GM21723 (cell line): ENCODE measurements at regions not wholly inside any gene's neighbourhood (a gene's known extent, or its start where the extent isn't known, plus 50 kb on each side); places are given as distances from the start of the nearest gene placed in this dataset.
"Not testable (repeated sequence)": the region's sequence is repeated elsewhere in the genome, so short reads cannot be mapped to it uniquely, and the experiment has no call there.

Experiments used
- ATAC-seq: cut with Tn5 transposase; IDR thresholded peaks from one replicate; pipeline ENCODE4 v1.9.1; 2021; ENCODE audit warnings: mild to moderate bottlenecking, moderate library complexity; ENCODE audit not compliant: unreplicated experiment

DNA sequence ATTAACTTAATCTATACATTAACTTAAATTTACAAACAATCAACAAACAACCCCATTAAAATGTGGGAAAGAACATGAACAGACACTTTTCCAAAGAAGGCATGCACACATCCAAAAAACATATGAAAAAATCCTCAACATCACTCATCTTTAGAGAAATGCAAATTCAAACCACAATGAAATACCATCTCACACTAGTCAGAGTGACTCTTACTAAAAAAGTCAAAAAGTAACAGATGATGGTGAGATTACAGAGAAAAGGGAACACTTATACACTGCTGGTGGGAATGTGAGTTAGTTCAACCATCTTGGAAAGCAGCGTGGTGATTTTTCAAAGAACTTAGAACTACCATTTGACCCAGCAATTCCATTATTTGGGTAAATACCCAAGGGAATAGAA, 759.2 kb upstream of the SLITRK1 start:
- no peak for ATAC-seq

DNA sequence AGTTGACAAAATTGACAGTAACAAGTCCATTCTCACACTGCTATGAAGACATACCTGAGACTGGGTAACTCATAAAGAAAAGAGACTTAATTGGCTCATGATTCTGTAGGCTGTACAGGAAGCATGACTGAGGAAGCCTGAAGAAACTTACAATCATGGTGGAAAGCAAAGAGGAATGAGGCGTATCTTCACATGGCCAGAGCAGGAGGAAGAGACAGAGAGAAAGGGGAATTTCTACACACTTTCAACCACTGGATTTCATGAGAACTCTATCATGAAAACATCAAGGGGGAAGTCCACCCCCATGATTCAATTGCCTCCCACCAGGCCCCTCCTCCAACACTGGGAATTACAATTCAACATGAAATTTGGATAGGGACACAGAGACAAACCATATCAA, 758.4 kb upstream of the SLITRK1 start:
- no peak for ATAC-seq

DNA sequence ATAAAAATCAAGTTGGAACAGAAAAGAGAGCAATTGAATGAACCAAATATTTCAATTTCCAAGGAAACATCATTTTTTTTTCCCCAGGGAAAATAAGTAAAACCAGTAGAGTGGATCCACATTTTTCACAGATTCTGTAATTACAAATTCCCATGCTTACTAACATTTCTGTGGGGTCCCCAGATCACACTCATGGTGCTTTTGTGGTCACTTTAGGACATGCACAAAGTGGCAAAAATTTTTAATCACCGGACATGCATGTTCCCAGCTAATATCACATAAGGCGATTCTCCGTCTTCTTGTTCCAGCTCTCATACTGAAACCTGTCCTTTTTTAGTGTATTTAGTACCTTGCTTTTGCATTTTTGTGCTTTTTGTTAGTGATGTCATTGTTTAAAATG, 748.2 kb upstream of the SLITRK1 start:
- ATAC-seq, result no peak

DNA sequence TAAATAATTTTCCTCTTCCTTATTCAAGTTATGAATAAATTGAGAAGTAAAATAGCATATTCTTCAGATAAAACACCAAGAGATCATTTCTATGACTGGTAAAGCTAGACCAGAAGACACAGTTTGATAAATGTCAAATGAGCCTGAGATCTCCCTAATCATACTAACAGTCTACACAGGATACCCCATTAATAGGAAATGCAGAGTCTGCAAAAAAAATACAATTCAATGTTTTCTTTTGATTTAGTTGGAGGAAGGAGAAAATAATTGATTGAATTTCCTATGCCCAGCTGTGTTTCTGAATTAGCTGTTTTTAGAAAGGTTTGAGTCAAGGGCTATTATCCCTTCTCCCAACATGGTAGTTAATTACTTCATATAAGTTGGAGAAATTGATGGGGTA, 734.6 kb upstream of the SLITRK1 start:
- no peak for ATAC-seq

DNA sequence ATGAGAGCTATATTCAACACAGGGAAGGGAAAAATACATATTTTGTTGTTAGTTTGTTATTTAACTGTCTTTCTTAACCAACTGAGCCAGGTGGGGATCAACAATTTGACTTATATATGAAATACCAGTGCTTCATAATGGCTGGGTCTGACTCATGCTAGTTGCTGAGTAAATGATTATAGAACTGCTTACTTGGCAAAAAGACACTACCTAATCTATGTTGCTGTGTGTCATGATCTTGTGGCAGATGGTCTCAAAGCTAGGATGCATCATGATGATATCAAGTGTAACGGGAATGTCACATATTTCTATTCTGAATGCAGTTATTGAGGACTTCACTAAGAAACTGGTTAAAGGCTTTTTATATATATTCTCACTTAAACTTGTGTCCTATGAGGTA, 727.4 kb upstream of the SLITRK1 start:
- ATAC-seq, result no peak

DNA sequence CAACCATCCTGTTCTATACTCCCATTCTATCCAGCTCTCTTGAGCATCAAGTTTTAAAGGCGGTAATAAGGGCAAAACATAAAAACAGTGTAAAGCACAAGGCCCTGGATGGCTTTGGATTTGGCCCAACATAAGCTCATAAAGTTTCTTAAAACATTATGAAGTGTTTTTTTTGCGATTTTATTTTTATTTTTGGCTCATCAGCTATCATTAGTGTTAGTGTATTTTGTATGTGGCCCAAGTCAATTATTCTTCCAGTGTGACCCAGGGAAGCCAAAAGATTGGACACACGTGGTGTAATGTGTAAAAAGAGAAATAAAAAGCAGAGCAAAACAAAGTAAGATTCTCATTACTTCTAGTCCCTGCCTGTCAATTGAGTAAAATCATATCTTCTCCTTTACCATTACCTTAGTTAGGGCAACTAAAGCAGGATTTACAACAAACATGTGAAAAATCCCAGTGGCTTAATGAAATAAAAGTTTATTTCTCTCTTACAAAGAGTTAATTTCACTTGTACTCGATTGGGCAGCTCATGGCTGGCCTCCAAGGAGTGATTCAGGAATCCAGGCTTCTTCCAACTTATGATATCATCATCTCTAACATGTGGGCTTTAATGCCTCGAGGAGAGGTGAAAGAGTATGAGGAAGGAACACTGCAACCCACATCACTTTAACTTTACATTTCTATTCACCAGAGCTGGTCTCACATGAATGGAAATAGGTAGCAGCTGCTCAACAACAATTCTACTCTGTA, 725.2 kb upstream of the SLITRK1 start:
- ATAC-seq, result no peak

DNA sequence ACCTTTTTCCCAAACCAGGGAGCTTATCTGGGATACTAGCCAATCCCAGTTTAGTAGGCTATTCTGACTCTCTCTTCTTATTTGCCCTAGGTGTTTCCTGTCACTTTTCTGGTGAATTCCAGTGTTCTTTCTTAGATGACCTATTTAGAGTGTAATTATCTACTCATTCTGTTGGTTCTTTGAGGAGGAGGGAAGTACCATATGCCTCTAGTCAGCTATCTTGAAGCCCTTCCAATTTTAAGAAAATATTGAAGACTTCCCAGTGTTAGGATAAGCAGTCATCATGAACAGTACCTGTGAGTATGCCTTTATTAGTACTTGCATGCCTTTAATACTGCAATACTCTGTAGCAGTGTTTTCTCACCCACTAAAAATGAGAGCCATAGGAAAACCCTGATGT, 724.3 kb upstream of the SLITRK1 start:
- ATAC-seq, result no peak

DNA sequence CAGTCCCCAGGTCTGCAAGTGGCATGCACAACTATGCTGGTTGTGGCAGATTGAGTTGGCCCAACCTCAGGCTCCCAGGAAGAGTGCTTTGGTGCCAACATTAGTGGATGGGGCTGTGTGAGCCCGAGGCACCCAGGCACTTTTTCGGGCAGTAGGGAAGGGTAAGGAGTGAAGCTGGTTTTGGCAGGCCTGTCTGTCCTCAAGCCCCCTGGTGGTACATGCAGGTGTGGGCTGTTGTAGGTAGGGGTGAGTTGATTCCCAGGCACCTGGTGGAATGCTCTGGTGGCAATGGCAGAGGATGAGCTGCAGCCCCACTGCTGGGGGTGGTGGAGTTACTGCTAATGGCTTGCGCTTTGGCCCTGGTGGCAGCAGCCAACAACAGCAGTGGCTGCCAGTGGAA, 723.7 kb upstream of the SLITRK1 start:
- no peak for ATAC-seq

DNA sequence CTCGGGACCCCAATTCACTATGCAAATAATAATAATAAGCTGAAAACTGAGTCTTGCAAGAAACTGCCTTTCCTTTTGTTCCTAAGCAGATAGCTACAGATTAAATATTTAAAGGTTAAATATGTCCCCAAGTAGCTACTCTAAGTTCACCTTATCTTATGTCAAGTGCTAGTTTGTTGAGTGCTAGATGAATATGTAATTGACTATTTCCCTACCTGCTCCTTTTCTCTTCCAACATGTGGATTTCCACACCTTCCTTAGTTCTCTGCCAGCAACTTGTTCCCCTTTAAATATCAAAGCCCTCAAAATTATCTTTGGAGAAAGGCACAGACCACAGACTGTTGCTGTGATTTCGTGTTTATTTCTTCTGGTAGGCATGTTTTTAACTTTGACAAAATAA, 709.2 kb upstream of the SLITRK1 start:
- no peak for ATAC-seq

DNA sequence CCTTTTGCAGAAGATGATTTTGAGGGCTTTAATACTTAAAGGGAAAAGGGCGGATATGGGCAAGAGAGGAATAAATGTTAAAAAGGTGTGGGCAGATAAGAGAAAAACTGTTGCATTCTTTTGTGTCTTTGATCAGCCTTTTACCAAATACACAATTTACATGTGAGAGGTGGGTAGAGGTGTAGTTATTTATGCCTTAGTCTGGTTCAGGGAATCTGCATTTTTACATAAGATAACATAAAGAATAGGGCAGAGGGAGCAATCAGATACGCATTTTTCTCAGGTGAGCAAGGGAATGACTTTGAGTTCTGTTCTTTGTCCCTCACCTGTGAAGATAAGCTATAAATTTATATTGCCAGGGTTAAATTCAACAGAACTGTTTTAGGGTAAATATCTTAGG, 708.4 kb upstream of the SLITRK1 start:
- ATAC-seq, result no peak

DNA sequence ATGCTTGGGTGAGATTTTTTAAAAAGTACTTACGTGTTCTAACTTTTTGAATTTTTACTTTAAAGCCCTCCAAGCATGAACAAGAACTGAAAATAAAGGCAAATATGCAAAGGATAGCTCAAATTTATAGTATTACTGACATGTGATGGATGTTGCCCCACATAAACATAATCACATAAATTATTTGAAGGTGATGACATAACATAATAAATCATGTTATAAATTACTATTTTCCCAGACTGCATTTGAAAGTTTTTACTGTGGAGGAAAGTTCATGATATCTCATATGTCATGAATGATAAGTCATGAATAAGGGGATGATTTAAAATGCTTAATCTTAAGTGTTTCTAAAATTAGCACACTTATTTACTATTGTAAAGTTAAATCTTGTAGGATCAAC, 705.7 kb upstream of the SLITRK1 start:
- no peak for ATAC-seq

DNA sequence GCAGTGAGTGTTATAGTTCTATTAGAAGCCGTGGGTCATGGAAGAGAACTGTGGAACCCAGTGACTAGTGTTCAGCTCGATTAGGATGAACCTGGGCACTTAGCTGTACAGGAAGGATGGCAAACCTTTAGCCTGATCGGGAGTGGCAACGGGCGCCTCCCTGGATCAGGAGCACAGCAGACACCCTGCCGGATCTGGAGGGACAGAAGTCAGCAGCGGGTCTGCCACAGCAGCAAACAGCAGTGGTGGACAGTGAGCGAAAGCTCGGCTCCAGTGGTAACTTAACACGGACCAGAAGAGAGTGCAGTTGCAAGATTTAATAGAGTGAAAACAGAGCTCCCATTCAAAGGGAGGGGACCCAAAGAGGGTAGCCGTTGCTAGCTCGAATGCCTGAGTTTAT, 697.6 kb upstream of the SLITRK1 start:
- not testable (repeated sequence) for ATAC-seq

DNA sequence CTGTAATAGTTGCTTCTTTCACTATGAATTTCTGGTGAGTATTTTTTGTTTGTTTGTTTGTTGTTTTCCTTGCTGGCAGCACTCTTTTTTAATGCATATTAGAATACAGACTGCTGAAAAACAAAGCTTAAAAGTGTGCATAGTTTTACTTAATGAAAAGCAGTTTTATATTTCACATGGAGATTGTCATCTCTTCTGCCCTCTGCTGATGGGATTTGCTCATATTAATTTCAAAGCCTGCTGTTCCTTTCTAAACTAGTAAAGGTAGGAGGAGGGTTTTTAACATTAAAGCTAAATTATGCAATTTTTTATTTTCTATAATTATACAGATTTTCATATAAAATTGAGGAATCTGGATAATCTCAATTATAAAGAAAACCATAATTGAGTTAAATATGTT, 692.6 kb upstream of the SLITRK1 start:
- ATAC-seq, result no peak

DNA sequence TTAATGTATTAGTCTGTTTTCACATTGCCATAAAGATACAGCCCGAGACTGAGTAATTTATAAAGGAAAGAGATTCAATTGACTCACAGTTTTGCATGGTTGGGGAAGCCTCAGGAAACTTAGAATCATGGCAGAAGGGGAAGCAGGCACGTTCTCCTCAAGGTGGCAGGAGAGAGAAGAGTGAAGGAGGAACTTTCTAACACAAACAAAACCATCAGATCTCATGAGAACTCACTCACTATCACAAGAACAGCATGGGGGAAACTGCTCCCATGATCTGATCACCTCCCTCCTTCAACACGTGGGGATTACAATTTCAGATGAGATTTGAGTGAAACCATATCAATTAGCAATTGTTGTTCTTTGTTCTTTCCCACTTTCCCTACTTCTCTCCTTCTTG, 689.0 kb upstream of the SLITRK1 start:
- no peak for ATAC-seq

DNA sequence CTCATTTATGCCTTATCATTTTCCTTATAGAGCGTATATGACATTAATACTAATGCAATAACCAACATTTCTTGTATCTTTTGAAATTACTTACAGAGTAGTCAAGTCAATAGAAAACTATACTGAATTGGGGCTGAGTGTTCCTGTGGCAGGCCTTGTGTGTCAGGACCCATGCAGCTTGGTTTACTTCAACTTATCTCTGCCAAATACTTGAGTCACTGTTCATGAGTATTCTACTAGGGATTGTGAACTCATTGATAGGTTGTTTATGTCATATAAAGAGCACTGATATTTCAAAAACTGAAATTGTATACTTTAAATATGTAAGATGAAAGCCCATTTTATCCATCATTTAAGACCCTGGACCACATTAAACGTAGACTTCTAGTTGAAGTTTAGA, 688.6 kb upstream of the SLITRK1 start:
- no peak for ATAC-seq

DNA sequence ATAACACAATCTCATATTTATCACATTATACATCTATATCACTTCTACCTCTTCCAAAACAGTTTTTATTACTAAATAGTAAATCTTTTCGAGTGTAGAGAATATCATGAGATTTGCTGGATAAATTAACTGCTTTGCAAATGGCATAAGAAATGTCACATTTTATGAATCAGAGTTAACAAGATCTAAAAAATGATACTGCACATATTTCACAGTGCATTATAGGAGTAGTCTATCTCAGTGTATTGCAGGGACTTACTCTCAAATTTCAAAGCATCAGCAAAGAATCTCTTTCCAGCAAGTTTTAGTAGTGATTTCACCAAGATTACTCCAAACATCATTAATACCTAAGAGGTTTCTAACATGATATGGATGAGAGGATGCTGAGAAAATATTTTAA, 687.1 kb upstream of the SLITRK1 start:
- ATAC-seq, result no peak

DNA sequence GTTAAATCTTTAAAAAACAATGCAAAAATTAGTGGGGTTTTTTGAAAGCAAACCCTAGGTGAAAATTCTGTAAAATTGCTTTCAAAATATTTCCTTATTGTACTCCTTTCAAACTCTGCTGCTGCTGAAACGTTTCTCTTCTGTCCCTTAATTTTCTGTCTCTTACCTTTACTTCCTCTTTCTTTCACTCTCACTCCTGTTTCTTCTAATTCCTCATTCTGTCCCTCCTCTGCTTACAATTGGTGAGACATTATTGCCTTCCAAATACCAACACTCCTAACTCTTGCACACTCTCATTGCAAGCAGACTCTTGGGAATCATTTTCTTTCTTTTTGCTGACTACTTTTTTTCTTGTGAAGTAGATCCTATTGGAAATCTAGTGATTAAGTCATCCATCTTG, 685.6 kb upstream of the SLITRK1 start:
- no peak for ATAC-seq

DNA sequence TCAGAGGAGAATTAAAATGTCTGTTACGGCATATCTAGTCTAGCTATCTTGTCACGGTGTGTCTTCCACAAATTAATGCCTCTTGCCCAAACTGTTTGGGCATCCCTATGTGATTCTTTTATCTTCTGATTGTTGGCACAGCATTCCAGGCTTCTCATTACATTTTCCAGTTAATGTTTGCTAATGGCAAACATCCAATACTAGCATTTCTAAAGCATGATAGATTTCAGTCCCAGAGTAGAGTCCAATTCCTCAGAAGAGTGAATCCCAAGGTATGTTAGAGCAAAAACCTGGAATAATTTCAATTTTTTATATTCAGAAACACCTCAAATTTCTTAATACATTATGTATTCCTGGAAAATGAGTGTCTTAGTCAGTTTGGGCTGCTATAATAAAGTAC, 684.5 kb upstream of the SLITRK1 start:
- ATAC-seq, result no peak

DNA sequence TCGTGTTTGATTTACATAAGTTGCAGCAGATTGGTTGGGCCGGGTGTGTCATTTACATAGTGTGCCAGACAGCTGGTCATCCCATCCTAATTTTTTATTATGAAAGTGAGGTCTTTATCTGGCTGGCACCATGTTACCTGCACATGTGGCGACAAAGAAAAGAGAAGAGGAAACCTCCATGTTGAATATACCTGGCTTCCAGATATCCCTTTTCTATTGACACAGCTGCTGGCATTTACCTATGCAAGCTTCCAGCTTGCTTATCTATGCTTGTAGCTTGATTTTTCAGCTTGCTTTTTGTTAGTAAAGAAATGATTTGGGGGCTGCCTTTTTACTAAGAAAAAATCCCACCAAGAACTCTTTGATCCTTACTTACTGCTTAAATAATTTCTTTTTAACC, 681.3 kb upstream of the SLITRK1 start:
- ATAC-seq, result no peak

DNA sequence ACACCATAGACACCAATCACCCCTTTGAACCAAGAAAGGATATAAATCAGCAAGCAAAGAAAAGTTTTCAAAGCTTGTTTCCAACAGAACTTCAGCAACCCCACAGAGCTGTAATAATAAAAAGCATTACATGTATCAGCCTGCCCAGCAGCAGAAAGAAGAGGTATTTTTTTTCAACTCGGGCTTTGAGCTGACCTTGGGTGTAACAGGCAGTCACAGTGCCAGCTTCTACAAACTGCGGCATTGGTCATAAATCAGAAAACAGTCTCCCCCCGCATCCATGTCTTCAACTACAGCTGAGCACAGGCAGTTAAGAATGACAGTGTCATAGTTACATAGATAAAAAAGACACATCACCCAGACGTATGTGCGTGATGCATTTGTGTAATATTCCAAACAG, 671.0 kb upstream of the SLITRK1 start:
- no peak for ATAC-seq

DNA sequence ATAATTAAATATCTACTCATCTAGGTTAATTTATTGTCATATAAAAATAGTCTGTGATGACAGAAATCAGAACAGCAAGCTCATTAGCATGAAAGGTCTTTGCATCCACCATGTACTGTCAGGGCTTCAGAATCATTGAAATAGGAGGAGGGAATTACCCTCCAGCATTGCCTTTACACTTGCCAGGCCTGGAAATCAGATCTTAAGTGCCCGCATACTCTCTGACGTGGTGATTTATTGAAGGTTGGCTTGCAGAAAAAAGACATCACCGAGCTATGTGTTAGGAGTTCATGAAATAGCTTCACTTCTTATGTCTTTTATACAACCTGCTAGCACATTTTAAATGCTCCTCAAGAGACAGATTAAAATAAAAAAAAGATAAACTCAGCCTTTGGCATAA, 661.7 kb upstream of the SLITRK1 start:
- no peak for ATAC-seq

DNA sequence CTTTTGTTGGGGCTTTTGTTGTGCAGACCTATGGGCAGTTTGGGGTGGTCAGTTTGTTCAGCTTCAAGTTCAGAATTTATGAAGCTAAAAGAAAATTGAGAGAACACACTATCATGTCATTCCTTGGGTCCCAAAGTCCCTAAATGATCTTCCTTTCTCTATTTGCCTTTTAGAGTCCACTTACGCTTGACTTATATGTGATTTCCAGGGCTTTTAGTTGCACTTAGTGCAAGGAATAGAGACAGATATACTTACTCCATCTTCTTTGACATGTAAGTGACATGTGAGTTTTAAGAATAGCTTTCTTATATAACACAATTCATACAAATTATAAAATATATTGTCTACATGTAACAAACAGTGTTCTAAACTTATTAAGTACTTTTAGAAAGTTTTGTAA, 660.1 kb upstream of the SLITRK1 start:
- no peak for ATAC-seq

DNA sequence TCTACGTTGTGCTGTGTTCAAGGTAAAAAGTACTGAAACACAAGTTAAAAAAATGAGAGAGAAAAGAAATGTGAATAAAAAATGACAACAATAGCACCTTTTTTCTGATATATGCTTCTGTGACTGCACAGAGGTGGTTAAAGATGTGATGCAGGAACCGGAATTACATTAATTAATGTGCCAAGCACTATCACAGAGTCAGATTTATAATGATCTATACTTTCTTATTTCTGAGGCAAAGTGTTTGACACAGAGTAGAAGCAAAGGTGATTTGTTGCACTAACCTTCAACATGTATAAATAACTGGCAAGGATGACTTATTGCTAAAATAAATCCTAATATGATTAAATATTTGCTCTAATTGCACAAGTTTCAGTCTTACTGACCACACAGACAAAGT, 654.6 kb upstream of the SLITRK1 start:
- no peak for ATAC-seq
